DND-41 (cell line): ENCODE measurements at regions not wholly inside any gene's neighbourhood (a gene's known extent, or its start where the extent isn't known, plus 50 kb on each side); places are given as distances from the start of the nearest gene placed in this dataset.

Source experiments
- ATAC-seq: fragments of 200-7000 bp; cut with Tn5 transposase; 3 replicates; pipeline ENCODE4 v1.9.1; 2021; ENCODE audit warnings: low read depth; ENCODE audit not compliant: insufficient read depth
- DNase-seq: peaks from one replicate; pipeline ENCODE4 v3.0.0-alpha.2; 2020
- H2AFZ ChIP-seq: 2 replicates; pipeline ENCODE4 v1.6.0; 2012; ENCODE audit warnings: low read depth, low read length
- H3K27ac ChIP-seq: 2 replicates; pipeline ENCODE4 v1.5.1; 2012; ENCODE audit warnings: low read length, inconsistent platforms
- H3K27me3 ChIP-seq: fragments of 200-600 bp; sonication (generic); 2 replicates; pipeline ENCODE4 v1.6.0; 2012; ENCODE audit warnings: low read length, mild to moderate bottlenecking, inconsistent platforms; ENCODE audit not compliant: insufficient read depth, poor library complexity
- H3K36me3 ChIP-seq: 2 replicates; pipeline ENCODE4 v1.5.1; 2012; ENCODE audit warnings: low read length, inconsistent platforms; ENCODE audit not compliant: insufficient read depth
- H3K4me1 ChIP-seq: 2 replicates; pipeline ENCODE4 v1.5.1; 2012; ENCODE audit warnings: mild to moderate bottlenecking, low read length; ENCODE audit not compliant: insufficient read depth
- H3K4me2 ChIP-seq: 2 replicates; pipeline ENCODE4 v1.6.0; 2012; ENCODE audit warnings: mild to moderate bottlenecking, moderate library complexity, low read length, inconsistent platforms; ENCODE audit not compliant: insufficient read depth
- H3K4me3 ChIP-seq, 2 experiments: fragments of 200-600 bp in 1 of 2; shearing (Covaris generic) in 1 of 2; 2 replicates each; pipeline ENCODE4 v1.5.1; 2012 to 2016; ENCODE audit warnings: inconsistent platforms in 2 of 2, low read length in 2 of 2, mild to moderate bottlenecking in 2 of 2, low read depth in 1 of 2, moderate library complexity in 1 of 2
- H3K79me2 ChIP-seq: 2 replicates; pipeline ENCODE4 v1.6.0; 2012; ENCODE audit warnings: low read length, inconsistent platforms; ENCODE audit not compliant: insufficient read depth
- H3K9ac ChIP-seq: 2 replicates; pipeline ENCODE4 v1.6.0; 2012; ENCODE audit warnings: low read depth, mild to moderate bottlenecking, inconsistent platforms, low read length, moderate library complexity
- H3K9me3 ChIP-seq: 2 replicates; pipeline ENCODE4 v1.5.1; 2012; ENCODE audit warnings: low read length, moderate library complexity, mild to moderate bottlenecking, inconsistent platforms; ENCODE audit not compliant: insufficient read depth, severe bottlenecking
- H4K20me1 ChIP-seq: 2 replicates; pipeline ENCODE4 v1.6.0; 2012; ENCODE audit warnings: low read length; ENCODE audit not compliant: insufficient read depth
- CTCF ChIP-seq: IDR thresholded peaks from 2 replicates; pipeline ENCODE4 v1.5.1; 2012; ENCODE audit warnings: borderline replicate concordance, low read length, moderate library complexity, mild to moderate bottlenecking; ENCODE audit not compliant: poor library complexity, severe bottlenecking; ENCODE audit errors: extremely low read depth
- EZH2 ChIP-seq: IDR thresholded peaks from 3 replicates; pipeline ENCODE4 v1.6.1; 2012; ENCODE audit warnings: borderline replicate concordance, low read depth, mild to moderate bottlenecking, moderate library complexity, low read length, inconsistent platforms; ENCODE audit not compliant: severe bottlenecking

DNA sequence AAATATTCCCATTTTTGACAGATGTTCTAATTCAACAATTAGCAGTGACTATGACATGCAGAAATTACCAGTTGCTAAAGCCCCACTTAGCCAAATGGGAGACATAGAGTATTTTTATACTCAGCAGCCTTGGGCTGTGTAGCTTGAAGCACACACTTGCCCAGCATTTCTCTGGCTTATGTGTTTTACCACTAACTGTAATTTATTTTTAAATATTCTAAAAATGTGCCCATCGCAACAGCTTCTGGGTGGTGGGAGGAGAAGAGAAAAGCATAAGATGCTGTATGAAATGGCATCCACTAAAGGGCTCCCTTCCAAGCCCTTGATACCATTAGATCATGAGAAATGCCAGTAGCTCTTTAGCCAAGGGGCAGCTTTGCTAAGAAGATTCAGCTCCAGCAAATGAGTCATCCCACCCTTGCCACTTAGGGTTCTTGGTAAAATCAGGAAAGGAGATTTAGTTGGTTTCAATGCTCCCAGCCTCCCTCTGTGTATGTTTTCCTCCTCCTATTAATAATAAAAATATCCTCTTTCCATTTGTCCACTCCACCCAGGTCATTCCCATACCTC is 462.7 kb upstream of the DEPDC1 start:
- Histone ChIP-seq H3K9ac (no peak overlapping the region), H3K9me3 (no peaks in the 10 kb centered on the region), H4K20me1 (no peaks in the 10 kb centered on the region), H3K79me2 (no peaks in the 10 kb centered on the region), H3K36me3 (no peaks in the 10 kb centered on the region), H3K27me3 (no peaks in the 10 kb centered on the region), H3K4me3 (no peak overlapping the region), H2AFZ (no peak overlapping the region), H3K27ac (no peak overlapping the region), H3K4me1 (peaks cover 6% of the 10 kb centered on the region; the same call in 1 of the 2 replicates), H3K4me2 (no peak overlapping the region)
- DNase-seq: no peak
- TF ChIP-seq EZH2 (no peak), CTCF (no peak)
- ATAC-seq: no peak

DNA sequence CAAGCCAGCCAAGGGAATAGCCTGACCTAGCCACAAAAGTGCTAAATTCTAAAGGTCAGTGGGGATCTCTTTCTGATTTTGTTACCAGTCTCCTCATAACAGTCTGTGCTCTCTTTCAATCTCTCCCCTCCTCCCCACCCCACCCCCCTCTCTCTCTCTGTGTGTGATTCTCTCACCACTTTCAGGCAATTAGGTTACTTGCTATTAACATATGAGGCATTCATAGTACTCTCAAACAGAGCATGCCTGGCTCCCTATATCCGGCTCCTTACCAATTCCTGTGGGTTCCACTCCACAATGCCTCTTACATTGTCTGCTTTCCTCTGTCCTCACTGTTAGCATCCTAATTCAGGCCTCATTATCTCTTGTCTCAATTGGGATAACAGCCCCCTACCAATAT is 464.3 kb upstream of the DEPDC1 start:
- Histone ChIP-seq H3K4me1 (peaks cover 6% of the 10 kb centered on the region; the same call in 1 of the 2 replicates), H3K4me3 (no peak overlapping the region), H3K36me3 (no peaks in the 10 kb centered on the region), H3K4me2 (no peak overlapping the region), H4K20me1 (no peaks in the 10 kb centered on the region), H3K9ac (no peak overlapping the region), H3K9me3 (no peaks in the 10 kb centered on the region), H3K27ac (no peak overlapping the region), H3K27me3 (no peaks in the 10 kb centered on the region), H2AFZ (no peak overlapping the region), H3K79me2 (no peaks in the 10 kb centered on the region)
- ATAC-seq (no peak), DNase-seq (no peak)
- TF ChIP-seq EZH2 (no peak), CTCF (no peak)

DNA sequence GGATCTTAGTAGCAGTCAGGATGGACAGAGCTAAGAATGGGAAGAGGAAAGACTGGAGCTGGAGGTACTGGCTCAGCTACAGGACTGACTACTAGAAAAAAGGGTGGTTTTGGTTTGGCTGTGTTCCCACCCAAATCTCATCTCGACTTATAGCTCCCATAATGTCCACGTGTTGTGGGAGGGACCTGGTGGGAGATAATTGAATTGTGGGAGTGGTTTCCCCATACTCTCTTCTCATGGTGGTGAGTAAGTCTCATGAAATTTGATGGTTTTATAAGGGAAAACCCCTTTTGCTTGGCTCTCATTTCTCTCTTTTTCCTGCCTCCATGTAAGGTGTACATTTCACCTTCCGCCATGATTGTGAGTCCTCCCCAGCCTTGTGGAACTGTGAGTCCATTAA is 466.5 kb upstream of the DEPDC1 start:
- TF ChIP-seq CTCF (no peak), EZH2 (no peak)
- H3K4me2 ChIP-seq: no peak overlapping the region
- H3K9me3 ChIP-seq: no peaks in the 10 kb centered on the region
- H3K9ac ChIP-seq: no peak overlapping the region
- H2AFZ ChIP-seq: no peak overlapping the region
- no peaks in the 10 kb centered on the region for H3K79me2 ChIP-seq
- DNase-seq (no peak), ATAC-seq (no peak)
- H3K27me3 ChIP-seq: no peaks in the 10 kb centered on the region
- H3K36me3 ChIP-seq: no peaks in the 10 kb centered on the region
- H3K27ac ChIP-seq: peak overlapping the region; percentile 57
- H3K4me3 ChIP-seq: no peak overlapping the region
- peaks cover 6% of the 10 kb centered on the region; the same call in 1 of the 2 replicates for H3K4me1 ChIP-seq
- no peaks in the 10 kb centered on the region for H4K20me1 ChIP-seq

GRCh38 chr1:68969441-68969840 is 472.6 kb upstream of the DEPDC1 start:
- no peak for DNase-seq
- Histone ChIP-seq H3K9me3 (no peaks in the 10 kb centered on the region), H2AFZ (no peak overlapping the region), H4K20me1 (no peaks in the 10 kb centered on the region), H3K9ac (no peak overlapping the region), H3K36me3 (no peaks in the 10 kb centered on the region), H3K4me1 (no peaks in the 10 kb centered on the region; the same call in 1 of the 2 replicates), H3K79me2 (no peaks in the 10 kb centered on the region), H3K27me3 (no peaks in the 10 kb centered on the region), H3K27ac (no peak overlapping the region), H3K4me2 (no peak overlapping the region), H3K4me3 (no peak overlapping the region)
- ATAC-seq: no peak
- TF ChIP-seq EZH2 (no peak), CTCF (no peak)
